ENCODE measurements at regions not wholly inside any gene's neighbourhood (a gene's known extent, or its start where the extent isn't known, plus 50 kb on each side); places are given as distances from the start of the nearest gene placed in this dataset.

- TF ChIP-seq, protein P1, sequence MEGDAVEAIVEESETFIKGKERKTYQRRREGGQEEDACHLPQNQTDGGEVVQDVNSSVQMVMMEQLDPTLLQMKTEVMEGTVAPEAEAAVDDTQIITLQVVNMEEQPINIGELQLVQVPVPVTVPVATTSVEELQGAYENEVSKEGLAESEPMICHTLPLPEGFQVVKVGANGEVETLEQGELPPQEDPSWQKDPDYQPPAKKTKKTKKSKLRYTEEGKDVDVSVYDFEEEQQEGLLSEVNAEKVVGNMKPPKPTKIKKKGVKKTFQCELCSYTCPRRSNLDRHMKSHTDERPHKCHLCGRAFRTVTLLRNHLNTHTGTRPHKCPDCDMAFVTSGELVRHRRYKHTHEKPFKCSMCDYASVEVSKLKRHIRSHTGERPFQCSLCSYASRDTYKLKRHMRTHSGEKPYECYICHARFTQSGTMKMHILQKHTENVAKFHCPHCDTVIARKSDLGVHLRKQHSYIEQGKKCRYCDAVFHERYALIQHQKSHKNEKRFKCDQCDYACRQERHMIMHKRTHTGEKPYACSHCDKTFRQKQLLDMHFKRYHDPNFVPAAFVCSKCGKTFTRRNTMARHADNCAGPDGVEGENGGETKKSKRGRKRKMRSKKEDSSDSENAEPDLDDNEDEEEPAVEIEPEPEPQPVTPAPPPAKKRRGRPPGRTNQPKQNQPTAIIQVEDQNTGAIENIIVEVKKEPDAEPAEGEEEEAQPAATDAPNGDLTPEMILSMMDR (IDR thresholded peaks at IDR 0.05; ENCODE audit: poor library complexity, severe bottlenecking), result no peak
- H3K36me3 ChIP-seq (ENCODE audit: low read depth), result no peaks in the 10 kb centered on the region
- H3K4me3 ChIP-seq (ENCODE audit: severe bottlenecking), result no peak overlapping the region
- ATAC-seq (ENCODE audit: low read depth), result no peak
- H3K4me1 ChIP-seq (ENCODE audit: insufficient read depth, poor library complexity, severe bottlenecking), result no peaks in the 10 kb centered on the region
- no peak overlapping the region for H3K27ac ChIP-seq (ENCODE audit: poor library complexity, severe bottlenecking)
- no peaks in the 10 kb centered on the region for H3K9me3 ChIP-seq (ENCODE audit: severe bottlenecking)
- H3K27me3 ChIP-seq (ENCODE audit: insufficient read depth, poor library complexity, severe bottlenecking), result no peaks in the 10 kb centered on the region
- DNase-seq (ENCODE audit: low spot score), result no peak
Observed at GRCh38 chr10:4313051-4313450, 513.0 kb upstream of the AKR1E2 start.

DNA sequence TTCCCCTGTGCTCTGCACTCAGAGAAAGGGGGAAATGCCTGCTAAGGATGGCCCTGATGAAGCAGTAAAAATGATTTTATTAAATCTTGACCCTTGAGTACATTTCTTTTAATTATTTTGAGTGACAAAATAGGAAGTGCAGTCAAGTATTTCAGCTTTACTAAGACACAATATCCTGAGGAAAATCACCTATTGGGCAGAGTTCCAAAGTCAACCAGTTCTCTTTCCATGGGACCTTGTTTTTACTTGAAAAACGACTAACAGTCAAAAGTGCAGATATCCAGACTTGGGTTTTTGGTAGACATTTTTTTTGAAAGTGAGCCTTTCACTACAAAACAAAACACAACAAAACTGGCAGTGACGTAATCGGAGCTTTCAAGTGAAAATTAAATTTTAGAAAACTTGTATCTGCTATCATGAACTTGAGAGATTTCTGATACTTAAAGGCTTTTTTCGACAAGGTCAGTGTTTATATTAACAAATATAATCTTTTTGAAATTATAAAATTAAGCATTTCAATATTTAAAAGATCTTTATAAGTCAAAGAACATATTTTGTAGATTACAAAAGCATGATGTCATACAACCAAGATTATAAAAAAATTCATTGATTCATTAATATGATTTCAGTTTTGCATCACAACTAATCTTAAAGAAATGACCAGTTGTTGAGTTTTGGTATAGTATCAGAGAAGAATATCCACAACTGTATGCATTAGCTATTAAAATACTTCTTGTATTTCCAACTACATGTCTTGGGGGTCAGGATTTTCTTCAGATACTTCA is 513.8 kb upstream of the AKR1E2 start:
- Histone ChIP-seq H3K27ac (ENCODE audit: poor library complexity, severe bottlenecking) (no peak overlapping the region), H3K36me3 (ENCODE audit: low read depth) (no peaks in the 10 kb centered on the region), H3K4me3 (ENCODE audit: severe bottlenecking) (no peak overlapping the region), H3K9me3 (ENCODE audit: severe bottlenecking) (no peaks in the 10 kb centered on the region), H3K27me3 (ENCODE audit: insufficient read depth, poor library complexity, severe bottlenecking) (no peaks in the 10 kb centered on the region), H3K4me1 (ENCODE audit: insufficient read depth, poor library complexity, severe bottlenecking) (no peaks in the 10 kb centered on the region)
- ATAC-seq (ENCODE audit: low read depth) (no peak), DNase-seq (ENCODE audit: low spot score) (no peak)
- TF ChIP-seq, protein P1 (IDR thresholded peaks at IDR 0.05; ENCODE audit: poor library complexity, severe bottlenecking), result no peak

DNA sequence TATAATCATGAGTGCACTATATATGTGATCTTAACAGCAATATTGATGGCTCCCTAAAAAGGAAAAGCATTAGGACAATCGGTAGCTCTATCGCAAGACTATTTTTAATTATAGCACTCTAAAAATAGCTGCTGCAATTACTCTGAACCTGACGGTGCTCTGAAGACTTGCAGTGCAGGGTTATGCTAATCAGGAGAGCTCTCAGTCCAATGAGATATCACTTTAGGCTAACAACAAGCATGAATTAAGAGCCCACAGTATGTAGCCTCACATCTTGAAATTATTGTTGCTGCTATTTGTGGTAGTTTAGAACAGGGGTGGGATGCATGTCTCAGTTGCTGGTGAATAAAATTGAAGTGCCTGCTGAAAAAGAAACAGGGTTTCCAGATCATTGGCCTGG is 515.8 kb upstream of the AKR1E2 start:
- TF ChIP-seq, protein P1 (IDR thresholded peaks at IDR 0.05; ENCODE audit: poor library complexity, severe bottlenecking), result no peak

GRCh38 chr10:4307910-4308309 is 518.1 kb upstream of the AKR1E2 start:
- no peaks in the 10 kb centered on the region for H3K4me1 ChIP-seq (ENCODE audit: insufficient read depth, poor library complexity, severe bottlenecking)
- no peak overlapping the region for H3K4me3 ChIP-seq (ENCODE audit: severe bottlenecking)
- no peaks in the 10 kb centered on the region for H3K9me3 ChIP-seq (ENCODE audit: severe bottlenecking)
- no peaks in the 10 kb centered on the region for H3K27me3 ChIP-seq (ENCODE audit: insufficient read depth, poor library complexity, severe bottlenecking)
- DNase-seq (ENCODE audit: low spot score), result no peak
- no peak overlapping the region for H3K27ac ChIP-seq (ENCODE audit: poor library complexity, severe bottlenecking)
- ATAC-seq (ENCODE audit: low read depth), result no peak
- H3K36me3 ChIP-seq (ENCODE audit: low read depth), result no peaks in the 10 kb centered on the region
- TF ChIP-seq, protein P1 (IDR thresholded peaks at IDR 0.05; ENCODE audit: poor library complexity, severe bottlenecking), result no peak

More for the DNA sequence above, 515.8 kb upstream of the AKR1E2 start:
- no peaks in the 10 kb centered on the region for H3K36me3 ChIP-seq (ENCODE audit: low read depth)
- no peaks in the 10 kb centered on the region for H3K27me3 ChIP-seq (ENCODE audit: insufficient read depth, poor library complexity, severe bottlenecking)
- no peak overlapping the region for H3K27ac ChIP-seq (ENCODE audit: poor library complexity, severe bottlenecking)
- no peak for DNase-seq (ENCODE audit: low spot score)
- H3K4me3 ChIP-seq (ENCODE audit: severe bottlenecking), result no peak overlapping the region
- H3K4me1 ChIP-seq (ENCODE audit: insufficient read depth, poor library complexity, severe bottlenecking), result no peaks in the 10 kb centered on the region
- H3K9me3 ChIP-seq (ENCODE audit: severe bottlenecking), result no peaks in the 10 kb centered on the region
- no peak for ATAC-seq (ENCODE audit: low read depth)

- Histone ChIP-seq H3K9me3 (ENCODE audit: severe bottlenecking) (no peaks in the 10 kb centered on the region), H3K36me3 (ENCODE audit: low read depth) (no peaks in the 10 kb centered on the region), H3K27me3 (ENCODE audit: insufficient read depth, poor library complexity, severe bottlenecking) (no peaks in the 10 kb centered on the region), H3K4me3 (ENCODE audit: severe bottlenecking) (no peak overlapping the region), H3K27ac (ENCODE audit: poor library complexity, severe bottlenecking) (no peak overlapping the region), H3K4me1 (ENCODE audit: insufficient read depth, poor library complexity, severe bottlenecking) (no peaks in the 10 kb centered on the region)
- DNase-seq (ENCODE audit: low spot score) (no peak), ATAC-seq (ENCODE audit: low read depth) (no peak)
- TF ChIP-seq, protein P1 (IDR thresholded peaks at IDR 0.05; ENCODE audit: poor library complexity, severe bottlenecking), result no peak
Observed at GRCh38 chr10:4306871-4307270, 519.1 kb upstream of the AKR1E2 start.

Data from RWPE2 (cell line).